Jurkat, Clone E6-1 (cell line): ENCODE measurements at regions not wholly inside any gene's neighbourhood (a gene's known extent, or its start where the extent isn't known, plus 50 kb on each side); places are given as distances from the start of the nearest gene placed in this dataset.

Experiments used
- DNase-seq: peaks from one replicate; pipeline ENCODE4 v3.0.0-alpha.2; 2011; ENCODE audit warnings: low read depth, low spot score
- H3K4me3 ChIP-seq: 2 replicates; pipeline ENCODE4 v1.5.1; 2011; ENCODE audit warnings: mild to moderate bottlenecking, low read length, control low read depth, moderate library complexity

DNA sequence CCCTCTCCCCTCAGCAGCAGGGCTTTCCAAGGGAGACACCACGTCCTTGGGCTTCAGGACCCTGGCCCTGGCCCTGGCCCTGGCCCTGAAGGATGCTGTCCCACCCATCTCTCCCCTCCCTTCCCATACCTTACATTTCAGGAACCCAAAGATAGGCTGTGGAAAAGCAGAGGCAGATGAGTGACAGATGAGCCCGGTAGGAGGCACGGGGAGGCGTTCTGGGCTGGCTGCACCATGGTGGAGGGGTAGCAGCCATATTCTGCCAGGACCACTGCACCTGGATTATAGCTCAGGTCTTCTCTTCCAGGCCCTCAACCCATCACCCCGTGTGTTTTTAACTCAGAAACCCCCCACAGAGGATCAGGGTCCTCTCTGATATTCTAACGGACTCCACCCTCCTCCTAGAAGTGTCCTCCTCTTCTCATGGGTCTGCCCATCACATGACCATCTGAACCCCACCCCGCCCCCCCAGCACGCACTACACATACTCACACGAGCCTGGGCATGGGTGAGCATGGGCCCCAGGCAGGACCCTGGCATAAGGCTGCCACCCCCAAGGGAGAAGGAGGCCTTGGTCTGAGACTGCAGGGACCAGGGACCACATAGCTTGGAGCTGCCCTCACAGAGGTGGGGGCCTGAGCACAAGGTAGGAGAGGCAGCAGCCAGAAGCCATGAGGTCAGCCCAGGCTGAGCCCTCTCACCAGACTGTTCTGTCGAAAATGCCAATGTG, 220.8 kb upstream of the CDH4 start:
- DNase-seq: no peak
- no peak overlapping the region for H3K4me3 ChIP-seq

DNA sequence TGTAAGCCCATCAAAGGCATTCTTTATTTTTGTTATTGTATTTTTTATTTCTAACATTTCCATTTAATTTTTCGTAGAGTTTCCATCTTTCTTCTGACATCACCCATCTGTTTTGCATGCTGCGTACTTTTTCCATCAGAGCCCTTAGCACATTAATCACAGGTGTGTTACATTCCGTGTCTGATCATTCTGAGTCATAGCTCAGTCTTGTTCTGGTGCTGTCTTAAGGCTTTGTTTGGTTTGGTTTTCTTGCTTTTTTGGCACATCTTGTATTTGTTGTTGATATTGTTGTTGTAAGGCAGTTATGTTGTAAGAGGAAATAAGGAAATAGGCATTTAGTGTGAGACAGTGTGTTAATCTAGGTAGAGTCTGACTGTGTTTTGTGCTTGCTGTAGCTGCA, 214.6 kb upstream of the CDH4 start:
- H3K4me3 ChIP-seq: no peak overlapping the region
- DNase-seq: no peak

DNA sequence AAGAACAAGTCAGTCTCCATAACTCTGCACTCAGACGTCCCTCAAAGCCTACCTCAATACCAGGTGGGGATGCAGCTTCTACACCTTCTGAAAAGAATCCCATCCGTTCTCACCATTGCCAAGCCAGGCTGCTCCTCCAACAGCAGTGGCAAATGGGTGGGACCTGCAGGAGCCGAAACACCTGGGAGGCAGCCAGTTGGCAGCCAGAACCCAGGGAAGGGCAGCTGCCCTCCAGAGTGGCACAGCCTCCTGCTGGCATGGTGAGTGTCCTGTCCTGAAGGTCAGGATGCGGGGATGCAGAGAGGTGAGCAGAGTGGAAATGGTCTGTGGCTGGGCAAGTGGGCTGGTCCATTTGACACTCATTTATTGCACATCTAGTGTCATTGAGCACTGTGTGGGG, 210.6 kb upstream of the CDH4 start:
- DNase-seq: no peak
- no peak overlapping the region for H3K4me3 ChIP-seq

DNA sequence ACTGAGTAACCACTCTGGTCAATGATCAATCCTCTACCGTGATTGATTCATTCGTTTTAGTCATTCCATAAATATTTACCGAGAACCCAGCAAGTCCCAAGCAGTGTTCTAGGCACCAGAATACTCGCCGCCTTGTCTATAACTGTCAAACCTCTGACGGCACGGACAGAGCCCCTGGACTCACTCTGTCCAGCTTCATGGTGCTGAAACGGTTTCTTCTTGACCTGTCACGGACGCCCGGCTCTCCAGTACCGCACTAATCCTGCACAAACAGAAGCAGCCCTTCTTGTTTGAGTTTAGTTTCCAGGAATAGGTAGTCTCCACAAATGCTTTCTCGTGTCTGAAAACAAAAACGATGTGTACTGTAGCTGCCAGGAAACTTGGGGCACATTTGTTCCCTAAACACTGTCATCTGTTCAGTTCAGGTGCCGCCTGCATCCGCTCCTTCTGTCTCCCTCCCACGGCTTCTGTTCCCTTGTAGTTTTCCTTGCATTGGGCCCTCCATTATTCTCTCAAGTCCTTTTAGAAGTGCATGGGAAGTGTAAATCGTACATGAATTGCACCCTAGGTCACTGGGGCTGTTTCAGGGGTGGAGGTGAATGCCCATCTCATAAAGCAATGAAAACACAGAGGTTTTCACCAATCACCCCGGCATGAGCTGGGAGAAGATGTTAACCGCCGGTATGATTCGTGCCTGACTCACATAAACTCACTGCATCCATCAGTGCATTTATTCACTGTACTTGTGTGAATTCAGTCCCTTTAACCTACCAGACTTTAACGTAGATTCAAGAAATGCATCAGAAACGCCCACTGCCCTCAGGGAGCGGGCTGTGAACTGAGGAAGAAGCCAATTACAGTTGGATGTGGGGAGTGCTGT, 209.3 kb upstream of the CDH4 start:
- H3K4me3 ChIP-seq: no peak overlapping the region
- no peak for DNase-seq

DNA sequence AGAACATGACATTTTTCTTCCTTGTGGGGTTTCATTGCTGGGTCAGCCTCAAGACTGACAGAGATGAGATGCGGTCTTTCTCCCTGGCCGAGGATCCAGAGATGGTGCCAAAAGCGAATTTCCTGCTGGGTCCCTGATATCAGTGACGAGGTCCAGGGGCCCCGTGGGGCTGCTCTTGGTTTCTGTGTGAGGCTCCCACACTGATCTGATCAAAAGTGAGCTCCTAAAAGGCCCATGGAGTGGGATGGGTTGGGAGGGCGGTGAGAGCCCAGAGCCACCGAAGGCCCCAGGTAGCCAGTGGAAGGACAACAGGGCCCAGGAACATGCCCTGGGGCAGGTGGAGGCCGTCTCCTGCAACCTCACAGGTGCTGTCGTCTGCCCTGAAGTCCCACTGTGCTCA, 208.4 kb upstream of the CDH4 start:
- no peak for DNase-seq
- no peak overlapping the region for H3K4me3 ChIP-seq

DNA sequence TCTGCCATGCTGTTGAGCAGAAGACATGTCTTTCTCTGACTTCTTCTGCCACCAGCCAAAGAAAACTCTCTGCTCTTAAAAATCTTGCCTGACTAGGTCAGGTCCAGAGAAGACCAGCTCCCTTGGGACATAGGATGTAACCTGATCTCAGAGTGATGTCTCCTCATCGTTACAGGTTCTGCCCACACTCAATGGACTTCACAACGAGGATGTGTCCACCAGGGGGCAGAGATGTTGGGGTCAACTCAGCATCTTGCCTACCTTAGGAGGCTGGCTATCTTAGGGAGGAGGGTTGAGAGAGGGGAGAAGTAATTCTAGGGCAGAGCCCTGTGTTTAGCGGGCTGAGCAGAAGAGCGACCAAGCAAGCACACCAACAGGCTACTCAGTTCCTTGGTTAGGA, 207.6 kb upstream of the CDH4 start:
- H3K4me3 ChIP-seq: no peak overlapping the region
- no peak for DNase-seq

DNA sequence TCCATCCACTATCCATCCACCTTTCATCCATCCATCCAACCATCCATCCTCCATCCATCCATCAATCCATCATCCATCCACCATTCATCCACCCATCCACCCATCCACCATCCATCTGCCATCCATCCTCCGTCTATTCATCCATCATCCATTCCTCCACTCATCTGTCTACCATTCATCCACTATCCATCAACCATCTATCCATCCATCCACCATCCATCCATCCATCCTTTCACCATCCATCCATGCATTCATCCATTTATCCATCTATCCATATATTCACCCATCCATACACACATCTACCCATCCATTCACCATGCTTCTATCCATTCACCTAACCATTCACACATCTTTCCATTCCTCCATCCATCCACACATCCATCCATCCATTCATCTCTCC, 207.0 kb upstream of the CDH4 start:
- no peak overlapping the region for H3K4me3 ChIP-seq
- DNase-seq: no peak

DNA sequence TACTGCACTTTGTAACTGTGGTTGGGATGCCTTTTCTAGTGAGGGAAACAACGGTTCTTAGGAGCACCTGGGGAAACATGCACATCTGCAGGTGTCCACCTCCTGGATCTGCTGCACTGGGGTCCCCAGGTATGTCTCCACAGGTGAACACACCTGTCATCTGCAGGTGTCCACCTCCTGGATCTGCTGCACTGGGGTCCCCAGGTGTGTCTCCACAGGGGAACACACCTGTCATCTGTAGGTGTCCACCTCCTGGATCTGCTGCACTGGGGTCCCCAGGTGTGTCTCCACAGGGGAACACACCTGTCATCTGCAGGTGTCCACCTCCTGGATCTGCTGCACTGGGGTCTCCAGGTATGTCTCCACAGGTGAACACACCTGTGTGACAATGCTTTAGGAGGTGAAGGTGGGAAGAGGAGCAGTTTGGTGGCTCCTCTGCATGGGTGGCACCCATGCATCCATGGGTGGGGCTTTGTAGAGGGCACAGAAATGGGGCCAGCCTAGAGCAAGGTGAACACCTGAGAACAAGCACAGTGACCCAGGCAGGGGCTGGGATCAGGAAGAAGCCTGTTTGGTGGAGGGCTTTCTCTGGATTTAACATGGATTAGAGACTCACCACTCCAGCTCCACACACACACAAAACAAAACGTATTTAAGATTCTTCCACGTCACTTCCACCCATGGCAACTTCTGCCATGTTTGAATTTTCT, 206.0 kb upstream of the CDH4 start:
- no peak overlapping the region for H3K4me3 ChIP-seq
- DNase-seq: no peak

DNA sequence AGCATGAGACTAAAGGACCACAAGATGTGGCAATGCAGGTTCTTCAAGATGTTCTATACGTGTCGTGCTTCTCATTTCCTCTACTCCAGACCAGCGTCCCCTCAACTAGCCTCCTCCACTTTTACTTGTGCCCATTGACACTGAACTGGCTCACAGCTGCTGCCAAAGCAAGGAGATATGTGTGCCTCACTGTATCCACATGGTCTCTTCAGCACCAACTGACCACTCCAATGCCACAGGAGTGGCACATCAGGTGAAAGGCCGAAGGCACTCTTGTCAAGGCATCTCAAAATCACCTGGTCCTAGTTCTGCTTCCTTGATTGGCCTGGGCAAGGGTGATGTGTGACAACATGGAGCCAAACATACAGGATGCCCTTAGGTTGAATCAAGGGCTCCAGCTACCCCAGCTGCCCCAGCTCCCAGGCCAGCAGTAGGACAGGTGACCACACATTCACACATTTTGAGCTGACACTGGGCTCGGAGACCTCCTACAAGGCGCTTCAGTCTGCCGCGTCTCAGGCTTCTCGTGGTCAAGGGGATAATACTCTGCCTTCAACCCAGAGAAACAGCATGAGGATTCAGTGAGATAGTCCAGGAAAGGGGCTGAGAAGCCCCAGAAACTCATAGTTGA, 205.2 kb upstream of the CDH4 start:
- no peak for DNase-seq

DNA sequence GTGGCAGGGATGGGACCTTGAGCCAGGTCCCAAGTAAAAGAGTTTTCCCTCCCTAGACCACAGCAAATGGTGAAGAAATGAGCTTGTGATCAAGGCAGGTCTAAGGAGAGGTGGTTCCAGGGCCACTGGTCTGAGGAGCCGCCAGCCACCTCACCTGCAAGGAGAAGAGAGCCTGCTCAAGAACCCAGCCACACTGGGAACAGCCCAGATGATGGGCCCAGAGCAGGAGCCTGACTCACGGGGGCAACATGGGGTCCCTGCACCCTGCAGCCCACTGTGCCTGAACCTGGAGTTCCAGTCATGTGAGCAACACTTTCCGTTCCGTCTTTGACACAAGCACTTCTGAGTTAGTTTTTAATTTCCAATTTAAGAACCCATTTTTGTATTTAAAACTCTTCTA, 204.5 kb upstream of the CDH4 start:
- H3K4me3 ChIP-seq: no peak overlapping the region
- no peak for DNase-seq

More for the DNA sequence above, 205.2 kb upstream of the CDH4 start:
- no peak overlapping the region for H3K4me3 ChIP-seq

DNA sequence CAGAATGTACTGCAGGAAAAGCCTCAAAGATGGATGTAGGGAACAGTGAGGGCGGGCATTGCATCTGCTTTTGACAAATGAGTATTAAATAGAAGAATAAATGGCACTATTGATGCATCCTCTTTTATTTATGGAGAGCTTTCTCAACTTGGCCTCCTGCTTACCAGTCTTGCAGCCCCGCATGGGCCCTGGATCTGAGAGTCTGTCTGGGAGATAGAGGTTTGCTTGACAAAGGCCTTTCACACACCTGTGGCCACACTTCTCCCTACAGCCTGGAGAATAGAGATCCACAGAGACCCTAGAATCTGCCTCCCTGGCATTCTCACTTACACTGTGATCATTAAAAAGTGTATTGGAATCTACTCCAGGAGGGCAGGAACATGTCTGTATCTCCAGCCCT, 203.8 kb upstream of the CDH4 start:
- no peak for DNase-seq
- no peak overlapping the region for H3K4me3 ChIP-seq

DNA sequence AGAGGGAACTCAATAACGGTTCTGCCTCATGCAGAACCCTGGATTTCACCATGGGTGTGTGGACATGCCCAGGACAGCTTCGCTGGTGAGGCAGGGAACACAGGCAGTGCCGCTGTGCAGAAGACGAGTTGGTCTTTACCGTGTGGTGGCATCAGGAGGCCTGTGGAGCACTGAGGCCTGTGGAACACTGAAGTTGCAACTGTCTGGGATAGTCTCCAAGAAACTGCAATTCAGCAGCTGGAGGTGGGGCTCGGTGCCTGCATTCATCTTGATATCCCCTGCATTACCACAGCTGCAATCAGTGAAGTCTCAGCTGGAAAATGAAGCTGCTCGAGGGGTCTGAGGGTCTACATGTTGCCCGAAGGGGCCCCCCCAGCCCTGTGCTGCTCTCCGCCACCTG, 202.4 kb upstream of the CDH4 start:
- H3K4me3 ChIP-seq: no peak overlapping the region
- no peak for DNase-seq

DNA sequence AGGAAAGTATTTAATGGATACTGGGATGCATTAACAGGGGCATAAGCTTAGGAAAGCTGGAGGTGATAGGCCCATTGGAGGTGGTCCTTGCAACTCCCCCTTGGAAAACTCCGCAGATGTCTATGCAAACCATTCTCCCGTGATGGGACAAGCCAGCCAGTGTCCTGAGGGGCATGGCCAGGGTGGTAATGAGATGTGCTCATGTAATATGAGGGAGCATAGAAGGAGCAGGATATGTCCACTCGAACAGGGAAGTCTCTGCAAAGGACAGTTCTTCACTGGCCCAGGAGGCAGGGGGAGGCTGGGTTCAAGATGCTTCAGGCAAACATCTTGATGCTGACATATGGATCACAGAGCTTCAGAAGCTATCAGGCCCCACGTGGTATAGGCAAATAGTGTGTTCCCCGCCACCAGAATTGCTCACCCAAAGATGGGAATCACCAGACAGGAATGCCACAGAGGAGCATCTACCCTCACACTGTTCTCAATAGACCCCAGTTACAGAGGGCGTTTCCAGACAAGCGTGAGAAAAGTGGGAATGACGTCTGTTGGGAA, 201.6 kb upstream of the CDH4 start:
- DNase-seq: no peak
- H3K4me3 ChIP-seq: no peak overlapping the region

DNA sequence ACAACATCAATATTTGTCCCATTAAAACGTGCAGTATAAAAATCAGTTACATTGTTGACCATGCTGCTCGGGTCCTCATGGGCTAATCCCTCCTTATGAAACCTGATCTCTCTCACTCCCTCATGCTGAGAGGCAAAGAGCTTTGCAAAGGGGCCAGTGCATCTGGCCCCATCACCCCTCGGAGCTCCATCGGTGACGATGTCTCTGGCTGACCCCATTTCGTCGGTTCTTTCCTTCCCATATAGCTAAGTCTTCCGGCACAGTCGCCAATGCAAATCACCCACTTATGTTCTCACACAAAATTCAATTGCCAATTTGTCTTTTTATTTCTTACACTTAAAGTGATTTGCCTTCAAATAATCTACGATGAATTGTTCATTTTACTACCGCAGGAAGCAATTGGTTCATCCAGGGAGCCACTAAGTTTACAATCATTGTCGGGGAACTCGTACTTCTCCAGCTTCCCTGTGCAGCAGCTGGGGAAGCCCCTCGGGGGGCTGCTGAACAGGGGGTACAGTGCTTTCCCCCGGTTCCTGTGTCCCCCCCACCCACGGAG, 199.8 kb upstream of the CDH4 start:
- DNase-seq: no peak
- H3K4me3 ChIP-seq: no peak overlapping the region

DNA sequence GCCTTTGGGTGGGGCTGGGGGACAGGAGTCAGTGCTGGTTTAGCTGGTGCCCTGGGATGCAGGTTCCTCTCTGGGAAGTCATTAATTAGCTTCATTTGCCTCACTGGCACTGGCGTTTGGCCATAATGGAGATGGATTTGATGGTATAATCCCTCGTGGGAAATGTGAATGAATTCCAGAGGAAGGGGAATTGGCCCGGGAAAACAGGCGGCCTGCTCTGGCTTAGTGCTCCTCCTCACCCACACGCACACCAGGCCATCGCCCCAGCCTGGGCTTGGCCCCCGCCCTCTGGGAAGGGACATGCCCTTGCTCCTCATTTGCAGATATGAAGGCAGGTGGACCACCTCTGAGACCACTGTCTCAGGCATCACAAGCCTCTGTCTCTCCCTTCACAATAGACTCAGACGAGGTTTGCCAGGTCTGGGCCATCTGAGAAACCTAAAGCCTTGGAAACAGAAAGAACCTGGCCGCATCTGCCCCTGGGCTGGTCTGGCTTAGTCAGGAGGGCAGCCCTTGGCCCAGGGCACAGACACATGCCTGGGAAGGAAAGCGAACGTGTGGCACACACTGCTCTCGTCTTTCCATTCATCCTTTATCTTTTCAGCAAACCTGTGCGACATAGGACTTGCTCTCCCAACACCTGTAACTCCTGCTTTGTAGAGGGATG, 199.2 kb upstream of the CDH4 start:
- no peak overlapping the region for H3K4me3 ChIP-seq

DNA sequence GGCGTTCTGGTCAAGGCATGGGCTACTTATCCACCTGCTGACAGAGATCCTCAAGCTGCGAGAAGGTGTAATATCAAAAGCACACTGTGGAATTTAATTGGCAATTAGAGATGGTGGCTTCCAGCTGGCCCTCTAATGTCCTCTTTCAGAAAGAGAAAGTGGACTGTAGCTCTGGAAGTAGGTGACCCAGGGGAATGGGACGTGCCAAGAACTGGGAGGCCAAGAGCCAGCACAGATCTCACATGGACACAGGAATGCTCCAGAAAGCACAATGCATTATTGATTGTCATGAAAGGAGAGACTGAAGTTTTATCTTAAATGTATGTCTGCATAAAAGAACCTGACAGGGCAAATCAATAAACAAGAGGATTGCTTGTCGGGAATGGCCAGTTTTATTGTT, 198.6 kb upstream of the CDH4 start:
- H3K4me3 ChIP-seq: no peak overlapping the region
- DNase-seq: no peak

More for the DNA sequence above, 199.2 kb upstream of the CDH4 start:
- DNase-seq: no peak

DNA sequence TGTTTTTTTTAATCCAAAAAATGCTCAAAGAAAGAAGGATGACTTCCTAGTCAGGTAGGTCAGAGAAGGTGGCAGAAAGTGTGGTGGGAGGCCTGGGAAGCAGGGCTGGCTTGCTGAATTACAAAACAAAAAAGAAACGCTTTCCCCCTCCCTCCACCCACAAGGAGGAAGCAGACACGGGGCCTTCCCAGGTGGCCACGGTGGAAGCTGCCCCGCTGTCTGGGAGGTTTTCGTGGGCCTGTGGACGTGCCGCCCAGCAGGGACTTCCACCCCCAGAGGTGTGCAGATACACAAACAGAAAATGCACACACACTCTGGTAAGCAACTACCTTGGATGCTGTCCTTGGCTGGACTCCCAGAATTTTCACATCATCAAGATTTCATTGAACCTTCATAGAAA, 198.2 kb upstream of the CDH4 start:
- DNase-seq: no peak
- H3K4me3 ChIP-seq: no peak overlapping the region

DNA sequence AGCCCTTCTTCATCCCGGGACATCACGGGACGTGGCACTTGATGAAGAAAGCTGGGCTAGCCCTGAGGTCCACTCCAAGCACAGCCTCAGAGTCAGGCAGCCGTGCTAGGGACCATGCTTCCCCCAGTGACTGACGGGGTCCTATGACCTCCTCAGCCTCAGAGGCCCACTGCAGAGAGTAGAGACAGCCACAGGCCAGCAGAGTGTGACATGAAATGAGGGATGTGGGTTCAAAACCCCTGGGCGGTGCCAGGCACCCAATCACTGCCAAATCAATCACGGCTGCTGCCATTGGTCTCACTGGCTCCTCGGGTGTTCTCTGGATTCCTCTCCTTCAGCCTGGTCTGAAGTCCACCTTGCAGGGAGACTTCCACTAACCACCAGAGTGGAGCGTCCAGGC, 197.7 kb upstream of the CDH4 start:
- H3K4me3 ChIP-seq: no peak overlapping the region
- DNase-seq: no peak
